K562 (cell line): ENCODE measurements at regions not wholly inside any gene's neighbourhood (a gene's known extent, or its start where the extent isn't known, plus 50 kb on each side); places are given as distances from the start of the nearest gene placed in this dataset.

ENCODE experiments used
- CBFA2T2 ChIP-seq: fragments of 450-650 bp; conservative IDR thresholded peaks from 2 replicates; pipeline ENCODE4 v1.6.1; 2017; ENCODE audit warnings: mild to moderate bottlenecking
- CREB3 ChIP-seq: fragments of 450-650 bp; conservative IDR thresholded peaks from 2 replicates; pipeline ENCODE4 v1.6.1; 2016; ENCODE audit warnings: missing genetic modification characterization, low read depth, mild to moderate bottlenecking, missing compliant biosample characterization, moderate library complexity
- CTBP1 ChIP-seq: fragments of 450-650 bp; IDR thresholded peaks from 2 replicates; pipeline ENCODE4 v1.6.1; 2016; ENCODE audit warnings: borderline replicate concordance
- CXXC5 ChIP-seq: fragments of 250-450 bp; sonication (Bioruptor Pico); IDR thresholded peaks from 2 replicates; pipeline ENCODE4 v1.8.0; 2022; ENCODE audit warnings: inconsistent platforms, mild to moderate bottlenecking, moderate library complexity
- HDAC1 ChIP-seq, 2 experiments: fragments of 450-650 bp; IDR thresholded peaks; 2 replicates each; pipeline ENCODE4 v1.6.1; 2016 to 2017; ENCODE audit warnings: inconsistent platforms in 1 of 2, mild to moderate bottlenecking in 1 of 2, moderate library complexity in 1 of 2
- ILF3 ChIP-seq: fragments of 450-650 bp; IDR thresholded peaks from 2 replicates; pipeline ENCODE4 v1.6.1; 2018; ENCODE audit warnings: antibody characterized with exemption, mild to moderate bottlenecking, moderate library complexity, borderline replicate concordance
- KDM1A ChIP-seq, 2 experiments: fragments of 450-650 bp; IDR thresholded peaks; 2 replicates each; pipeline ENCODE4 v1.6.1; 2016; ENCODE audit warnings: mild to moderate bottlenecking in 2 of 2
- L3MBTL2 ChIP-seq: fragments of 450-650 bp; IDR thresholded peaks from 2 replicates; pipeline ENCODE4 v1.6.1; 2016; ENCODE audit warnings: mild to moderate bottlenecking, moderate library complexity
- MAFF ChIP-seq: IDR thresholded peaks from 2 replicates; pipeline ENCODE4 v1.6.1; 2012; ENCODE audit warnings: low read length, improper control_type of control experiment
- NEUROD1 ChIP-seq: fragments of 150-350 bp; IDR thresholded peaks from 2 replicates; pipeline ENCODE4 v1.6.1; 2014; ENCODE audit warnings: borderline replicate concordance, low read length, low read depth; ENCODE audit not compliant: partially characterized antibody
- STAT5B ChIP-seq: fragments of 250-450 bp; sonication (Bioruptor Pico); IDR thresholded peaks from 2 replicates; pipeline ENCODE4 v1.8.0; 2021; ENCODE audit warnings: mild to moderate bottlenecking, inconsistent platforms
- XRCC4 ChIP-seq: IDR thresholded peaks from one replicate; pipeline ENCODE4 v1.6.1; 2011; ENCODE audit not compliant: insufficient read depth, insufficient read length; ENCODE audit errors: extremely low read depth
- ZNF140 ChIP-seq: fragments of 250-450 bp; sonication (Bioruptor Pico); IDR thresholded peaks from 2 replicates; pipeline ENCODE4 v1.8.0; 2021; ENCODE audit warnings: moderate library complexity, mild to moderate bottlenecking, inconsistent platforms
- ZNF311 ChIP-seq: fragments of 250-450 bp; sonication (Bioruptor Pico); IDR thresholded peaks from 2 replicates; pipeline ENCODE4 v1.4.0; 2020; ENCODE audit warnings: mild to moderate bottlenecking, moderate library complexity
- TF ChIP-seq, protein P1 (sequence below), 2 experiments: fragments of 450-650 bp; IDR thresholded peaks; 2 replicates each; pipeline ENCODE4 v1.6.1; 2016; ENCODE audit warnings: mild to moderate bottlenecking in 2 of 2, borderline replicate concordance in 1 of 2, low read depth in 1 of 2, moderate library complexity in 1 of 2
- TF ChIP-seq, protein P2 (sequence below): fragments of 450-650 bp; formaldehyde crosslinking; IDR thresholded peaks from 2 replicates; pipeline ENCODE4 v1.4.0; 2022; ENCODE audit warnings: missing genetic modification characterization

GRCh38 chr21:33976082-33977016 lies 60.7 kb upstream of the ATP5PO start (continued):
- TF ChIP-seq, protein P1, sequence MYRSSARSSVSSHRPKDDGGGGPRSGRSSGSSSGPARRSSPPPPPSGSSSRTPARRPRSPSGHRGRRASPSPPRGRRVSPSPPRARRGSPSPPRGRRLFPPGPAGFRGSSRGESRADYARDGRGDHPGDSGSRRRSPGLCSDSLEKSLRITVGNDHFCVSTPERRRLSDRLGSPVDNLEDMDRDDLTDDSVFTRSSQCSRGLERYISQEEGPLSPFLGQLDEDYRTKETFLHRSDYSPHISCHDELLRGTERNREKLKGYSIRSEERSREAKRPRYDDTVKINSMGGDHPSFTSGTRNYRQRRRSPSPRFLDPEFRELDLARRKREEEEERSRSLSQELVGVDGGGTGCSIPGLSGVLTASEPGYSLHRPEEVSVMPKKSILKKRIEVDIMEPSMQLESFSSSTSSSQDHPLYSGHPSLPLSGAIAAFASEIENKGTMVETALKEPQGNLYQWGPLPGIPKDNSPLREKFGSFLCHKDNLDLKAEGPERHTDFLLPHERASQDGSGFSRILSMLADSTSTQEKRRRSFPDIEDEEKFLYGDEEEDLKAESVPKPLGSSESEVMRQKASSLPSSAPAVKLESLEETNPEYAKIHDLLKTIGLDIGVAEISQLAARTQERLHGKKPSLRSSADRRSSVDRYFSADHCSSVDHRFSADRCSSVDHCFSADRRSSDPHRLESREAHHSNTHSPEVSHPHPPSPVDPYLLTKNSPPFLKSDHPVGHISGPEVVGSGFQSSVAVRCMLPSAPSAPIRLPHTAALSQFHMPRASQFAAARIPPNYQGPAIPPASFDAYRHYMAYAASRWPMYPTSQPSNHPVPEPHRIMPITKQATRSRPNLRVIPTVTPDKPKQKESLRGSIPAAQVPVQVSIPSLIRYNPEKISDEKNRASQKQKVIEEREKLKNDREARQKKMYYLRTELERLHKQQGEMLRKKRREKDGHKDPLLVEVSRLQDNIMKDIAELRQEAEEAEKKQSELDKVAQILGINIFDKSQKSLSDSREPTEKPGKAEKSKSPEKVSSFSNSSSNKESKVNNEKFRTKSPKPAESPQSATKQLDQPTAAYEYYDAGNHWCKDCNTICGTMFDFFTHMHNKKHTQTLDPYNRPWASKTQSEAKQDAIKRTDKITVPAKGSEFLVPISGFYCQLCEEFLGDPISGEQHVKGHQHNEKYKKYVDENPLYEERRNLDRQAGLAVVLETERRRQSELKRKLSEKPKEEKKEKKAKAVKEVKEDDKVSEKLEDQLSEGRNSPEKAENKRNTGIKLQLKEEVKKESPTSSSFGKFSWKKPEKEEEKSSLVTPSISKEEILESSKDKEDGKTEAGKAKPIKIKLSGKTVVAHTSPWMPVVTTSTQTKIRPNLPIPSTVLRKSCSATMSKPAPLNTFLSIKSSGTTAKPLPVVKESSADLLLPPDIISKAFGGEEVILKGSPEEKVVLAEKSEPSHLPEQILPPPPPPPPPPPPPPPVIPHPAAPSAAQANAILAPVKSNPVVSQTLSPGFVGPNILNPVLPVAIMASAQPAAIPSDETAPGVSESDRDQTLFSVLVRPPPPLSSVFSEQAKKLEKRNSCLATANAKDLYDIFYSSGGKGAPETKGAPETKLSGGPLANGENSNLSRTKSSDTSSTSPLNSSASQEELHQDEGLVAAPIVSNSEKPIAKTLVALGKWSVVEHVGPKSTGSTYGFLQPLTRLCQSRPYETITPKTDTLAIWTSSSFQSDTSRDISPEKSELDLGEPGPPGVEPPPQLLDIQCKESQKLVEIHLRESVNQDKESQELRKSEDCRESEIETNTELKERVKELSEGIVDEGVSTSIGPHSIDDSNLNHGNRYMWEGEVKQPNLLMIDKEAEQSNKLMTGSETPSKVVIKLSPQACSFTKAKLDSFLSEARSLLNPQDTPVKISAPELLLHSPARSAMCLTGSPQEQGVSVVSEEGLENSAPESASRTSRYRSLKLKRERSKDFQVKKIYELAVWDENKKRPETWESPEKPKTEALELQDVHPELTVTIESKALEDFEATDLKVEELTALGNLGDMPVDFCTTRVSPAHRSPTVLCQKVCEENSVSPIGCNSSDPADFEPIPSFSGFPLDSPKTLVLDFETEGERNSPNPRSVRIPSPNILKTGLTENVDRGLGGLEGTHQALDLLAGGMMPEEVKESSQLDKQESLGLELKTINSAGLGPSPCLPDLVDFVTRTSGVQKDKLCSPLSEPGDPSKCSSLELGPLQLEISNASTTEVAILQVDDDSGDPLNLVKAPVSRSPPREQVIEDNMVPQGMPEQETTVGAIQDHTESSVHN (IDR thresholded peaks at IDR 0.05; ENCODE audit: borderline replicate concordance in 1 of 2, low read depth in 1 of 2), result 0 out of 4 replicates have a peak, but pooled peaks of 1 of the 2 experiments have one; percentile 23
- TF ChIP-seq STAT5B (CRISPR knock-in tag), result no peak
- TF ChIP-seq, protein P2, sequence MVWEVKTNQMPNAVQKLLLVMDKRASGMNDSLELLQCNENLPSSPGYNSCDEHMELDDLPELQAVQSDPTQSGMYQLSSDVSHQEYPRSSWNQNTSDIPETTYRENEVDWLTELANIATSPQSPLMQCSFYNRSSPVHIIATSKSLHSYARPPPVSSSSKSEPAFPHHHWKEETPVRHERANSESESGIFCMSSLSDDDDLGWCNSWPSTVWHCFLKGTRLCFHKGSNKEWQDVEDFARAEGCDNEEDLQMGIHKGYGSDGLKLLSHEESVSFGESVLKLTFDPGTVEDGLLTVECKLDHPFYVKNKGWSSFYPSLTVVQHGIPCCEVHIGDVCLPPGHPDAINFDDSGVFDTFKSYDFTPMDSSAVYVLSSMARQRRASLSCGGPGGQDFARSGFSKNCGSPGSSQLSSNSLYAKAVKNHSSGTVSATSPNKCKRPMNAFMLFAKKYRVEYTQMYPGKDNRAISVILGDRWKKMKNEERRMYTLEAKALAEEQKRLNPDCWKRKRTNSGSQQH (CRISPR knock-in tag), result no peak
- TF ChIP-seq CXXC5 (CRISPR knock-in tag), result peak; percentile 22; the same call in 1 of the 2 replicates
- TF ChIP-seq ZNF140 (CRISPR knock-in tag), result no peak
- no peak for TF ChIP-seq XRCC4
- no peak for TF ChIP-seq L3MBTL2
- TF ChIP-seq NEUROD1, result no peak
- 0 out of 4 replicates have a peak, but pooled peaks of 1 of the 2 experiments have one; percentile 7 for TF ChIP-seq HDAC1 (IDR thresholded peaks at IDR 0.05)
- no peak for TF ChIP-seq ILF3
- no peak for TF ChIP-seq ZNF311 (CRISPR knock-in tag)
- 0 out of 4 replicates have a peak, but pooled peaks of 1 of the 2 experiments have one; percentile 2 for TF ChIP-seq KDM1A (IDR thresholded peaks at IDR 0.05)
- TF ChIP-seq CTBP1, result no peak
- TF ChIP-seq MAFF, result no peak
- peak; percentile 58 for TF ChIP-seq CBFA2T2
- TF ChIP-seq CREB3, result 0 out of 2 replicates have a peak, but pooled peaks have one; percentile 19
